ENCODE measurements at regions not wholly inside any gene's neighbourhood (a gene's known extent, or its start where the extent isn't known, plus 50 kb on each side); places are given as distances from the start of the nearest gene placed in this dataset.

DNA sequence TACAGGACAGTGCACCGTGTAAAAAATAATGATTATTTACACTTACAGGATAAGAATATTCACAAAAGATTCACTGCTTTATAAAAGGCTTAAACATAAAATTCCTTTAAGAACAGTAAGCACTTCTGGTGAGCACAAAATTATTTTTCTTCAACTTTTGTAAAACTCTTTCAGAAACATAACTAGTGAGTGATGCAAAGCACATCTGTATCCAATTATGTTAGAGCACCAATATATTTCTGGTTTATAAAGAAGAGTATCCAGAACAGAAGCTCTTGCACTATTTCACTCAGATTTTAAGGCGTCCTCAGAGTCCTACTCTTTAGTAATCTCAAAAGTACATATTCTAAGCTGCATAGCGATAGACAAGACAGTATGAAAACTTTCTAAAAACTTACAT, 276.0 kb downstream of the C4orf33 start:
- TF ChIP-seq POLR2A (IDR thresholded peaks at IDR 0.05; ENCODE audit: low read length): no peak
- no peak for TF ChIP-seq CHD2 (IDR thresholded peaks at IDR 0.05; ENCODE audit: low read length, partially characterized antibody)
- TF ChIP-seq, protein P1, sequence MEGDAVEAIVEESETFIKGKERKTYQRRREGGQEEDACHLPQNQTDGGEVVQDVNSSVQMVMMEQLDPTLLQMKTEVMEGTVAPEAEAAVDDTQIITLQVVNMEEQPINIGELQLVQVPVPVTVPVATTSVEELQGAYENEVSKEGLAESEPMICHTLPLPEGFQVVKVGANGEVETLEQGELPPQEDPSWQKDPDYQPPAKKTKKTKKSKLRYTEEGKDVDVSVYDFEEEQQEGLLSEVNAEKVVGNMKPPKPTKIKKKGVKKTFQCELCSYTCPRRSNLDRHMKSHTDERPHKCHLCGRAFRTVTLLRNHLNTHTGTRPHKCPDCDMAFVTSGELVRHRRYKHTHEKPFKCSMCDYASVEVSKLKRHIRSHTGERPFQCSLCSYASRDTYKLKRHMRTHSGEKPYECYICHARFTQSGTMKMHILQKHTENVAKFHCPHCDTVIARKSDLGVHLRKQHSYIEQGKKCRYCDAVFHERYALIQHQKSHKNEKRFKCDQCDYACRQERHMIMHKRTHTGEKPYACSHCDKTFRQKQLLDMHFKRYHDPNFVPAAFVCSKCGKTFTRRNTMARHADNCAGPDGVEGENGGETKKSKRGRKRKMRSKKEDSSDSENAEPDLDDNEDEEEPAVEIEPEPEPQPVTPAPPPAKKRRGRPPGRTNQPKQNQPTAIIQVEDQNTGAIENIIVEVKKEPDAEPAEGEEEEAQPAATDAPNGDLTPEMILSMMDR (IDR thresholded peaks at IDR 0.05): no peak
- TF ChIP-seq, protein P2, sequence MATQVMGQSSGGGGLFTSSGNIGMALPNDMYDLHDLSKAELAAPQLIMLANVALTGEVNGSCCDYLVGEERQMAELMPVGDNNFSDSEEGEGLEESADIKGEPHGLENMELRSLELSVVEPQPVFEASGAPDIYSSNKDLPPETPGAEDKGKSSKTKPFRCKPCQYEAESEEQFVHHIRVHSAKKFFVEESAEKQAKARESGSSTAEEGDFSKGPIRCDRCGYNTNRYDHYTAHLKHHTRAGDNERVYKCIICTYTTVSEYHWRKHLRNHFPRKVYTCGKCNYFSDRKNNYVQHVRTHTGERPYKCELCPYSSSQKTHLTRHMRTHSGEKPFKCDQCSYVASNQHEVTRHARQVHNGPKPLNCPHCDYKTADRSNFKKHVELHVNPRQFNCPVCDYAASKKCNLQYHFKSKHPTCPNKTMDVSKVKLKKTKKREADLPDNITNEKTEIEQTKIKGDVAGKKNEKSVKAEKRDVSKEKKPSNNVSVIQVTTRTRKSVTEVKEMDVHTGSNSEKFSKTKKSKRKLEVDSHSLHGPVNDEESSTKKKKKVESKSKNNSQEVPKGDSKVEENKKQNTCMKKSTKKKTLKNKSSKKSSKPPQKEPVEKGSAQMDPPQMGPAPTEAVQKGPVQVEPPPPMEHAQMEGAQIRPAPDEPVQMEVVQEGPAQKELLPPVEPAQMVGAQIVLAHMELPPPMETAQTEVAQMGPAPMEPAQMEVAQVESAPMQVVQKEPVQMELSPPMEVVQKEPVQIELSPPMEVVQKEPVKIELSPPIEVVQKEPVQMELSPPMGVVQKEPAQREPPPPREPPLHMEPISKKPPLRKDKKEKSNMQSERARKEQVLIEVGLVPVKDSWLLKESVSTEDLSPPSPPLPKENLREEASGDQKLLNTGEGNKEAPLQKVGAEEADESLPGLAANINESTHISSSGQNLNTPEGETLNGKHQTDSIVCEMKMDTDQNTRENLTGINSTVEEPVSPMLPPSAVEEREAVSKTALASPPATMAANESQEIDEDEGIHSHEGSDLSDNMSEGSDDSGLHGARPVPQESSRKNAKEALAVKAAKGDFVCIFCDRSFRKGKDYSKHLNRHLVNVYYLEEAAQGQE (IDR thresholded peaks at IDR 0.05): no peak
- TF ChIP-seq MAZ (IDR thresholded peaks at IDR 0.05; ENCODE audit: borderline replicate concordance, low read depth, low read length): no peak
- TF ChIP-seq ZFP36 (IDR thresholded peaks at IDR 0.05; ENCODE audit: borderline replicate concordance, partially characterized antibody): no peak
- no peak for TF ChIP-seq NPAS2 (CRISPR knock-in tag; IDR thresholded peaks at IDR 0.05; ENCODE audit: borderline replicate concordance)
- TF ChIP-seq, protein P3, sequence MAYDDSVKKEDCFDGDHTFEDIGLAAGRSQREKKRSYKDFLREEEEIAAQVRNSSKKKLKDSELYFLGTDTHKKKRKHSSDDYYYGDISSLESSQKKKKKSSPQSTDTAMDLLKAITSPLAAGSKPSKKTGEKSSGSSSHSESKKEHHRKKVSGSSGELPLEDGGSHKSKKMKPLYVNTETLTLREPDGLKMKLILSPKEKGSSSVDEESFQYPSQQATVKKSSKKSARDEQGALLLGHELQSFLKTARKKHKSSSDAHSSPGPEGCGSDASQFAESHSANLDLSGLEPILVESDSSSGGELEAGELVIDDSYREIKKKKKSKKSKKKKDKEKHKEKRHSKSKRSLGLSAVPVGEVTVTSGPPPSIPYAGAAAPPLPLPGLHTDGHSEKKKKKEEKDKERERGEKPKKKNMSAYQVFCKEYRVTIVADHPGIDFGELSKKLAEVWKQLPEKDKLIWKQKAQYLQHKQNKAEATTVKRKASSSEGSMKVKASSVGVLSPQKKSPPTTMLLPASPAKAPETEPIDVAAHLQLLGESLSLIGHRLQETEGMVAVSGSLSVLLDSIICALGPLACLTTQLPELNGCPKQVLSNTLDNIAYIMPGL (CRISPR knock-in tag; IDR thresholded peaks at IDR 0.05; ENCODE audit: borderline replicate concordance): no peak
- TF ChIP-seq RARB (CRISPR knock-in tag; IDR thresholded peaks at IDR 0.05): no peak
- no peak for TF ChIP-seq BHLHE40 (IDR thresholded peaks at IDR 0.05; ENCODE audit: low read depth, low read length)
- TF ChIP-seq, protein P4, sequence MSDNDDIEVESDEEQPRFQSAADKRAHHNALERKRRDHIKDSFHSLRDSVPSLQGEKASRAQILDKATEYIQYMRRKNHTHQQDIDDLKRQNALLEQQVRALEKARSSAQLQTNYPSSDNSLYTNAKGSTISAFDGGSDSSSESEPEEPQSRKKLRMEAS (IDR thresholded peaks at IDR 0.05): no peak

Measured in A549 (cell line).